ENCODE measurements at regions not wholly inside any gene's neighbourhood (a gene's known extent, or its start where the extent isn't known, plus 50 kb on each side); places are given as distances from the start of the nearest gene placed in this dataset.
A peak's percentile ranks its signal among the peaks of the same experiment; 100 is the strongest.
"Not testable (repeated sequence)": the region's sequence is repeated elsewhere in the genome, so short reads cannot be mapped to it uniquely, and the experiment has no call there.

DNA sequence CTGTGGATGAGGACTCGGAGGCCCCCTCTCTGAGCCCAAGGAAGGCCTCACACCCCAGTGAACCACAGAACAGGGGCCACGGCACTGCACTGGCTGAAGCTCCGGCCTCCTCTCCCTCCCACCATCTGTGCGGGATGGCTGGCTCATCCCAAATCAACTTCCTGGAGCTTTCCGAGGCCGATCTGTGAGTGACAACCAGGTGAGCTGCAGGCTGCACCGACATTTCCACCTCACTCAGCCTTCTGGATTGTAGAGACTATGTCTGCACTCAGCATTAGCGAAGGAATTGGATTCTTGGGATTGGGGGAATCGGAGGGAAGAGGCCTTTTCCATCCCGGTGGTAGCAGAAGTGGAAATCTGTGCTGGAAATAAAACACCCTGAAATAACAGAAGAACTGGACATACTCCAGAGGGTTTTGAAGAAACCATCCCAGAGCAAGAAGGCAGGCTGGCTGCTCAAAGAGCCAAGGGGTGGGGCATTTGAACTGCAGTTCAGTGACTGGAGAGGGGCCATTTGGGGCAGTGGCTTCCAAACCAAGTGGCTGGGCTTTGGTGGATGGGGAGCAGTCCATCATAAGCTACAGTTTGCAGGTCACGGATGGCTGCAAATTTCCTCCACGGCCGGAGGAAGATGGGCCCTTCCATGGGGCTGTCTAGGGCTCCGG is 118.5 kb downstream of the NPIPB11 start:
- intact Hi-C loops (cut with DNase I); H3K4me1 ChIP-seq; H3K4me3 ChIP-seq; H3K9me3 ChIP-seq; H3K9ac ChIP-seq (ENCODE audit: low read depth in 2 of 2, low read length in 2 of 2); H3K36me3 ChIP-seq; H3K27me3 ChIP-seq: not testable (repeated sequence)
- peak; percentile 34 for DNase-seq
- peak overlapping the region; percentile 15 for H3K27ac ChIP-seq

DNA sequence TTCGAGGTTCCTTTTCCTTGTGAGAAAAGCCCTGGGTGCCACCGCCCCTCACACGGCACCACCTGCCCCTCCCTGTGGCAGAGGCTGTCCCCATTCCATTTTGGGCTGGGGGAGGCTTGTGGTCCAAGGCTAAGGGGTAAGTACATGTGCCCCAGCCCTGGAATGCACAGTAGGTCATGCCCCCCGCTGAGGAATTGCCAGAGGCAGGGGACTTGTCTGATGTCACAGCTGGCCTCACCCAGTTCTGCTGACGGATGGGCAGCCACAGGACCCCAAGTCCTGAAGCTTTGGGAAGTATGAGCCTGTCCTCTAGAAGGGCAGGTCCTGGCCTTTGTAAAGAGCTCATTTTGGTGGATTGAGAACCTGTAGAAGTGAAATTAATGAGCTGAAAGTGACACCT is 119.3 kb downstream of the NPIPB11 start:
- intact Hi-C loops (cut with DNase I); H3K36me3 ChIP-seq; H3K9me3 ChIP-seq; H3K9ac ChIP-seq (ENCODE audit: low read depth in 2 of 2, low read length in 2 of 2); H3K27ac ChIP-seq; H3K4me1 ChIP-seq; DNase-seq; H3K27me3 ChIP-seq; H3K4me3 ChIP-seq: not testable (repeated sequence)

DNA sequence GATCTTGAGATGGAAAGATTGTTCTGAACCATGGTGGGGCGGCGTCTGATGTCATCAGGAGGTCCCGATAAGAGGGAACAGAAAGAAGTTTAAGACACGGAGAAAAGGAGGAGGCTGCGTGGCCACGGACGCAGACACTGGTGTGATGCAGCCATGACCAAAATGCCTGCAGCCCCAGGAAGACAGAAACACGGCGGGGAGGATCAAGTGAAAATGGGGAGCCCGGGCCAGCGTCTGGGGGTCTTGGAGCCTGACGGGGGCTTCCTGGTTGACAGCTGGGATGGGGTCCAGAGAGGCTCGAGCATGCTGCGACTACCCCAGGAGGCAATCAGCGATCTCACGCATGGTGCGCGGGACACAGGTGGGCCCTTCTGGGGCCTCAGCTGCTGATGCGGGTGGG is 119.7 kb downstream of the NPIPB11 start:
- DNase-seq; H3K9me3 ChIP-seq; H3K9ac ChIP-seq (ENCODE audit: low read depth in 2 of 2, low read length in 2 of 2); H3K36me3 ChIP-seq; intact Hi-C loops (cut with DNase I); H3K4me3 ChIP-seq; H3K27ac ChIP-seq; H3K4me1 ChIP-seq; H3K27me3 ChIP-seq: not testable (repeated sequence)

DNA sequence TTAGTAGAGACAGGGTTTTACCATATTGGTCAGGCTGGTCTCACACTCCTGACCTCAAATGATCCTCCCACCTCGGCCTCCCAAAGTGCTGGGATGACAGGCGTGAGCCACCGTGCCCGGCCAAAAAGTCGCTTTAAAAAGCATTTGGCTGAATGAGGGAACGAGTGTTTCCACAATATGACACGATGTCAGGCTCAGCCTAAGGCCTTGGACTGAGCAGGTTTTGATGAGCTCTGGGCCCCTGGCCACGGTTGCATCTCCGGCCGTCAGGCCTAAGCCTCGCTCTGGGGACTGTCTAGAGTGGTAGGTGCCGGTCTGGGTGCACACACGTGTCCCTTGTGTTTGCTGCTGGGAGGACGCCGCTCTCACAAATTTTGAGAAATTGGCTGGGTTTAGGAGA is 120.3 kb downstream of the NPIPB11 start:
- H3K4me3 ChIP-seq; H3K27me3 ChIP-seq; H3K27ac ChIP-seq; H3K9ac ChIP-seq (ENCODE audit: low read depth in 2 of 2, low read length in 2 of 2); DNase-seq; H3K36me3 ChIP-seq; H3K9me3 ChIP-seq; H3K4me1 ChIP-seq; intact Hi-C loops (cut with DNase I): not testable (repeated sequence)

DNA sequence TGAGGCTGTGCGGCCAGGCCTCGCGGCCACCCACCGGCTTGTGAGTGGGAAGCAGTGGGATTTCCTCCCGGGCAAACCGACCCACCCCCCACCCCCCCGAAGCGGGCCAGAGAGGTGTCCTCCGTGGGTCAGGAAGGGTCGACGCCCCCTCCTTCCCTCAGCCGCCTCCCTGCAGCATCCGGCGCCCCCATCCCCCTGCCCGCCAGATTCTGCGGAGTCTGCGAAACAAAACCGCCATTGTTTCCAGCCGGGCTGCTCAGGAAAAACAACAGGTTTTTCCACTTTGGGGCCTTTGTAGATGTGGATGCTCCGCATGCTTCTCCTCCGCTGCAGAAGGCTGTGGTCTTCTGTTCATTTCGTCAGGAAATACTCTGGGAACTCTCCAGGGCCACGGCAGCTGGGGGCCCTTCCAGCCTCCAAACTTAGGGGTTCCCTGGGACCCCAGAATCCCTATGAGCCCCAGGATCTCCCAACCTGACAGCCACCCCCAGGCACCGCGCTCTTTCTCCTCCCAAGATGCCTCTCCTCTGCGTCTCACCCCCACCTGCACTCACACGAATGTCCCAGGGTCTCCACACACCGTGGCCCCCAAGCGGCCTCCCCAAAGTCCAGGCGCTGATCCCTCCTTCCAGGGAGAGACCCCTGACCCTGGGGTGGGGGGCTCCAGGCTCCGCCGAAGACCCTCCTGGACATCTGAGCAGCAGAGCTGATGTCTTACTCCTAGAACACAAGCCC is 121.2 kb downstream of the NPIPB11 start:
- H3K9ac ChIP-seq (ENCODE audit: low read depth in 2 of 2, low read length in 2 of 2); H3K27me3 ChIP-seq; H3K4me1 ChIP-seq; H3K9me3 ChIP-seq; H3K36me3 ChIP-seq; H3K4me3 ChIP-seq; H3K27ac ChIP-seq; intact Hi-C loops (cut with DNase I); DNase-seq: not testable (repeated sequence)

DNA sequence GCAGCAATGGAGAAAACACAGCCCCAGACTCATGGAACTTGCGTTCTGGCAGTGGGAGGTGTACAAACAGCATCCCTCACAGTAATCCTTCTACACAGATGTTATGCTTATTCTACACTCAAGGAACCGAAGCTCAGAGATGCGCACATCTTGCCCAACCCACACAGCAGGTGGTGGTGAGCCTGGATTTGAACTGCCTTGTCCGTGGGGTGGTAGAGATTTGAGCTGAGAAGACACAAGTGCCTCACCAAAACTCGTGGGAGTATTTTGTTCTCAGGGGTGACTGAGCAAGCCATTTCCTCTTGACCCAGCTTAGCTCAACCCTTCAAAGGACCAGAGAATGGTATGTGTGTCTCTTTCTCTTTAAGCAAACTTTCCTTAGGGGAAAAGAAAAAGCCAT is 121.8 kb downstream of the NPIPB11 start:
- H3K27ac ChIP-seq; H3K27me3 ChIP-seq; H3K4me3 ChIP-seq; H3K36me3 ChIP-seq; DNase-seq; H3K4me1 ChIP-seq; intact Hi-C loops (cut with DNase I); H3K9ac ChIP-seq (ENCODE audit: low read depth in 2 of 2, low read length in 2 of 2); H3K9me3 ChIP-seq: not testable (repeated sequence)

DNA sequence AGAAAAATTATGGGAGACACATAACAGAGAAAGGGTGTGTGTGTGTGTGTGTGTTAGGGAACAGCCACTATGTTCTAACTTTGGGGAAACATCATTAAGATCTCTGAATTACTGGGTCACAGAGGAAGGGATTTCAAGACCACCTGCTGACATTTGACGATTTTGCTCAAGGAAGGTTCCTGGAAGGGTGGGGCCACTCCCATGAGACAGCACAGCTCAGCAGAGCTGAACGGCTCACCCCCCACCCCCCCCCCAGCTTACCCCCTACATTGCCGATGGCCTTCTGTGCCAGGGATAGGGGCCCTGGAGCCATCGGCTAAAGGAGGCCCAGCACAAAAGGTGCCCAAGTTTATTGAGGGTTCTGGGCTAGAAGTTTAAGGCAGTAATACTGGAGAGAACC is 122.4 kb downstream of the NPIPB11 start:
- DNase-seq; intact Hi-C loops (cut with DNase I); H3K27me3 ChIP-seq; H3K9ac ChIP-seq (ENCODE audit: low read depth in 2 of 2, low read length in 2 of 2); H3K4me1 ChIP-seq; H3K9me3 ChIP-seq; H3K36me3 ChIP-seq; H3K4me3 ChIP-seq; H3K27ac ChIP-seq: not testable (repeated sequence)

DNA sequence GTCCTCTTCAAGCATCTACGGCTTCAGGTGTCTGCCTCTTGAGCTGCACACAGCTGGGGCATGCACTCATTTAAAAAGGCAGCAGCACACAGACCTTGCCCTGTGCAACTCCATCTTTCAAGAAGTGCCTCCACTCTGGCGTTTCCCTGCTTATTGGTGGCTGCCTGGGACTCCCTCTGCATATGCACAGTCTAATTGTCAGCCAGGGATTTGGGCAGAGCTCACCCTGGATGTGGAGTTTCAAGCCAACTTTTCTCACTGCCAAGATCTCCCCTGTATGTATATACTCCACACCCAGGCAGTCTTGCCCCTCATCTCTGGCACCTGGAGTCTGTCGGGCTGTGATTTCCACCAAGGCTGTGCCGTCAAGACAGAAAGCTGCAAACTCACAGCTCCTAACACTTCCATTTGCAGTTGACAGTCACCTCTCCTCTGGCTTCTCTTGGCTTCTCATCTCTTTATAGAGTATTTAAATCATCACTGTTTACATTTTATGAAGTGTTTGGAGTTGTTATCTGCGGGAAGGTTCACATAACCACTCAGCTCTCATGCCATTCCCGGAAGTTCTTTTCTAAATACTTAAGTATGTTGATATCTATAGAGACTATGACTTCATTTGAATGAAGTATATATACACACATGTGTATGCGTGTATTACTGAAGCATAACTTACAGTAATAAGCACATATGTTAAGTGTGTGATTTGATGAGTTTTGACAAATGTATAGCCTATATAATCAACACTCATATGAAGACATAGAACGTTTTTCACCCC is 128.2 kb downstream of the NPIPB11 start:
- H3K27me3 ChIP-seq; H3K36me3 ChIP-seq; H3K9me3 ChIP-seq; H3K4me3 ChIP-seq; intact Hi-C loops (cut with DNase I); H3K9ac ChIP-seq (ENCODE audit: low read depth in 2 of 2, low read length in 2 of 2); H3K4me1 ChIP-seq; DNase-seq; H3K27ac ChIP-seq: not testable (repeated sequence)

DNA sequence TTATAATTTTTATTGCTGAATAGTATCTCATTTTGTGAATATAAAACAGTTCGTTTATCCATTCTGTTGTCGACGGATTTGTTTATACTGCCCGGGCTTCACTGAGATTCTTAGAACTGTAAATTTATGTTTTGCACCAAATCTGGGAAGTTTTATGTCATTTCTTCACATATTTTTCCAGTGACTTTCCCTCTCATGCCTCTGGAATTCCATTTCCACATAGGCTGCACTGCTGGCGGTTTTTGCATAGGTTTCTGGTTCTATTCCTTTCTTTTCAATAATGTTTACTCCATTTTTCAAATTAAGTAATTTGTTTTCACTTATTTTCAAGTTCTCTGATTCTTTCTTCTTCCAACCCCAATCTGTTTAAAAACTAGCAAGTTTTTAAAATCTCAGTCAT is 130.1 kb downstream of the NPIPB11 start:
- intact Hi-C loops (cut with DNase I); H3K9ac ChIP-seq (ENCODE audit: low read depth in 2 of 2, low read length in 2 of 2); H3K36me3 ChIP-seq; DNase-seq; H3K4me1 ChIP-seq; H3K9me3 ChIP-seq; H3K4me3 ChIP-seq; H3K27me3 ChIP-seq; H3K27ac ChIP-seq: not testable (repeated sequence)

DNA sequence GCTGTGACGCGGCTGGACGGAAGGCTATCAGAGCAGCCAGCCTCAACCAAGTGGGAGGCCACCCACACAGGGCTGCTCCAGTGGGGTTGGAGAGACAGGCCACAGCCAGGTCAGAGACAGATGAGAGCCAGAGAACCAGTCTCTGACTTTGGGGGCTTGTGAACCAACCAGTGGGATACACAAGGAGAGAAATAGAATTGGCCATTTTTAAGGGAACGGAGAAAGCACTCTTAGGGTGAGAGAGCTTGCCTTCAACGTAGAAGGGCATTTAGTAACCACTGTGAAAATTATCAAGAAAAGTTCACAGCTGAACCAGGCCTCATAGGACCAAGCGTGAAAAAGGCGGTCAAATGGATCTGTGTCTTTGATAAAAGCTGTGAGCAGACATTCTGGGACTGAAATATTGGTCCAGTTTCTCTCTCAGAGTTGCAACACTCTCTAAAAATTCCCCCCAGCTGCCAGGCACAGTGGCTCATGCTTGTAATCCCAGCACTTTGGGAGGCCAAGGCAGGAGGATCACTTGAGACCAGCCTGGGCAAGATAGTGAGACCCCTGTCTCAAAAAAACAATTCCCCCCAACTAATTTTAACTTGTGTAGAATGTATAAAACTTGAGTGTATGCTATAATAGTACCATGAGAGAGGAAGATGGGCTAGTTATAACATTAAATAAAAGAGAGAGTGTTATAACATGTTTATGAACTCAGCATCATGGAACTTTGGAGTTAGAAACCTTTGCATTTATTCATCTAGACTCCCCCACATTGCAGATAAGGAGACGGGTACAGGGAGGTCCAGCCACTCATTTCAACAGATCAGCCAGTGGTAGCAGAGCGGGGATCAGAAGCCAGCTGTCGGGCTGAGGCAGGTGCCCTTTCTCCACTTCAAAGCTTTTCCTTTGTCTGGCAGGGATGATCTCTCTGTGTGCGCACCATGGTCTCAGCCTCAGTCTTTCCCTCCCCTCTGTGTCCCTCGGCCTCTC is 132.2 kb downstream of the NPIPB11 start:
- H3K9me3 ChIP-seq; H3K9ac ChIP-seq (ENCODE audit: low read depth in 2 of 2, low read length in 2 of 2); H3K4me1 ChIP-seq; H3K4me3 ChIP-seq; DNase-seq; H3K36me3 ChIP-seq; H3K27ac ChIP-seq; H3K27me3 ChIP-seq; intact Hi-C loops (cut with DNase I): not testable (repeated sequence)

DNA sequence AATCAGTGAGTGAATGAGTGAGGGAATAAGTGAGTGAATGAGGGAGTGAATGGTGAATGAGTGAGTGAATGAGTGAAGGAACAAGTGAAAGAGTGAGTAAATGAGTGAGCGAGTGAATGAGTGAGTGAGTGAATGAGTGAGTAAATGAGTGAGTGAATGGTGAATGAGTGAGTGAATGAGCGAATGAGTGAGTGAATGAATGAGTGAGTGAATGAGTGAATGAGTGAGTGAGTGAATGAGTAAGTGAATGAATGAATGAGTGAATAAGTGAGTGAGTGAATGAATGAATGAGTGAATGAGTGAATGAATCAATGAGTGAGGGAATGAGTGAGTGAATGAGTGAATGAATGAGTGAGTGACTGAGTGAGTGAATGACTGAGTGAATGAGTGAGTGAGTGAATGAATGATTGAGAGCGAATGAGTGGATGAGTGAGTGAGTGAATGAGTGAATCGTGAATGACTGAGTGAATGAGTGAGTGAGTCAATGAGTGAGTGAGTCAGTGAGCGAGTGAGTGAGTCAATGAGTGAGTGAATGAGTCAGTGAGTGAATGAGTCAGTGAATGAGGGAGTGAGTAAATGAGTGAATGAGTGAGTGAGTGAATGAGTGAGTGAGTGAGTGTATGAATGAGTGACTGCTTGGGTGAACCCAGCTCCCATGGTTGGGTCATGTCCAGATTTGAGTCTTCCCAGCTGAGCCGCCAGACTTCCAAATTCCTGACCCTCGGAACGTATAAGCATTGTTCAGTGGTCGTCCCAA is 133.0 kb downstream of the NPIPB11 start:
- H3K27ac ChIP-seq; H3K4me3 ChIP-seq; H3K9ac ChIP-seq (ENCODE audit: low read depth in 2 of 2, low read length in 2 of 2); intact Hi-C loops (cut with DNase I); H3K27me3 ChIP-seq; DNase-seq; H3K9me3 ChIP-seq; H3K4me1 ChIP-seq; H3K36me3 ChIP-seq: not testable (repeated sequence)

Measured in colonic mucosa (tissue), 4 donors.